Osteoblast (primary cell): ENCODE measurements at regions not wholly inside any gene's neighbourhood (a gene's known extent, or its start where the extent isn't known, plus 50 kb on each side); places are given as distances from the start of the nearest gene placed in this dataset. TPM values are rescaled to one million over a fixed set of nuclear protein-coding genes. Genes with fewer than 3 reads are reported as not detected.

Experiments used
- DNase-seq: peaks from one replicate; pipeline ENCODE4 v3.0.0; 2011; ENCODE audit warnings: low spot score, mixed read lengths; ENCODE audit not compliant: insufficient read length; ENCODE audit errors: missing footprints
- H2AFZ ChIP-seq: 2 replicates; pipeline ENCODE4 v1.6.0; 2011; ENCODE audit warnings: mild to moderate bottlenecking, low read length
- H3K27ac ChIP-seq: 2 replicates; pipeline ENCODE4 v1.5.1; 2011; ENCODE audit warnings: mild to moderate bottlenecking, low read depth, low read length, moderate library complexity
- H3K27me3 ChIP-seq: 2 replicates; pipeline ENCODE4 v1.6.0; 2012; ENCODE audit warnings: mild to moderate bottlenecking, control low read depth, inconsistent platforms, low read length, moderate library complexity; ENCODE audit not compliant: insufficient read depth
- H3K36me3 ChIP-seq: 2 replicates; pipeline ENCODE4 v1.5.1; 2011; ENCODE audit warnings: mild to moderate bottlenecking, low read length, control low read depth, moderate library complexity; ENCODE audit not compliant: insufficient read depth
- H3K4me1 ChIP-seq: 2 replicates; pipeline ENCODE4 v1.5.1; 2011; ENCODE audit warnings: mild to moderate bottlenecking, low read length, control low read depth, moderate library complexity; ENCODE audit not compliant: insufficient read depth
- H3K4me2 ChIP-seq: 2 replicates; pipeline ENCODE4 v1.6.0; 2011; ENCODE audit warnings: mild to moderate bottlenecking, low read length; ENCODE audit not compliant: insufficient read depth
- H3K4me3 ChIP-seq: fragments of 200-600 bp; sonication (generic); 3 replicates; pipeline ENCODE4 v1.5.1; 2012; ENCODE audit warnings: mild to moderate bottlenecking, low read length, inconsistent platforms; ENCODE audit not compliant: insufficient read depth
- H3K79me2 ChIP-seq: 2 replicates; pipeline ENCODE4 v1.6.0; 2012; ENCODE audit warnings: mild to moderate bottlenecking, low read length, control low read depth, inconsistent platforms; ENCODE audit not compliant: insufficient read depth
- H3K9me3 ChIP-seq: 2 replicates; pipeline ENCODE4 v1.5.1; 2011; ENCODE audit warnings: low read depth, low read length, control low read depth
- H4K20me1 ChIP-seq: 2 replicates; pipeline ENCODE4 v1.6.0; 2012; ENCODE audit warnings: mild to moderate bottlenecking, low read length, control low read depth; ENCODE audit not compliant: insufficient read depth
- small RNA-seq: library from RNA; depleted of rRNA; stranded (forward); fragments of <200 nt; gene quantifications from one replicate; pipeline ENCODE3, GENCODE V24; 2012
- TF ChIP-seq, protein P1 (sequence below): IDR thresholded peaks from 2 replicates; pipeline ENCODE4 v1.5.1; 2011; ENCODE audit warnings: mild to moderate bottlenecking, low read depth, low read length, moderate library complexity; ENCODE audit errors: extremely low read depth

DNA sequence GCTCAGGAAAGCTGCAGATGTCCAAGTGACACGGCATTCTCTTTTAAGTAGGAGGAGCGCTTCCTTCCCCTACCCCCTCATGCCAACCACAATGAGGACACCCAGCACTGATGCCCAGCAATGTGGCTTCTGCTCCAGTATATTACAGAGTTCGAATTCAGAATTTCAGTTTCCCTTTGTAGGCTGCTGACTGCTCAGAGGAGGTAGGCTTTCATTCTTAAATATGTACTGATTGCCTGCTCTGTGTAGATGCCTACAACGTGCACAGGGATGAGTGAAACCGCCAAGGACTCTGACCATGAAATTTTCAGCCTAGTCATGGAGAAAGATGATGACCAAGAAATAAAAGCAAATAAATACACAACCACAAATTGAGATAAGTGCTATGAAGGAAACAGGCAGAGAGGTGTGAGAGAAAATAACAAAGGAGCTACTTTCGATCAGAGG, 50.9 kb upstream of the TNFAIP3 start:
- Histone ChIP-seq H4K20me1 (no peaks in the 10 kb centered on the region), H2AFZ (no peak overlapping the region), H3K27ac (no peak overlapping the region), H3K4me1 (peaks cover 23% of the 10 kb centered on the region), H3K36me3 (no peaks in the 10 kb centered on the region), H3K79me2 (no peaks in the 10 kb centered on the region), H3K9me3 (no peaks in the 10 kb centered on the region), H3K4me2 (no peak overlapping the region), H3K4me3 (no peak overlapping the region), H3K27me3 (no peaks in the 10 kb centered on the region)
- TF ChIP-seq, protein P1, sequence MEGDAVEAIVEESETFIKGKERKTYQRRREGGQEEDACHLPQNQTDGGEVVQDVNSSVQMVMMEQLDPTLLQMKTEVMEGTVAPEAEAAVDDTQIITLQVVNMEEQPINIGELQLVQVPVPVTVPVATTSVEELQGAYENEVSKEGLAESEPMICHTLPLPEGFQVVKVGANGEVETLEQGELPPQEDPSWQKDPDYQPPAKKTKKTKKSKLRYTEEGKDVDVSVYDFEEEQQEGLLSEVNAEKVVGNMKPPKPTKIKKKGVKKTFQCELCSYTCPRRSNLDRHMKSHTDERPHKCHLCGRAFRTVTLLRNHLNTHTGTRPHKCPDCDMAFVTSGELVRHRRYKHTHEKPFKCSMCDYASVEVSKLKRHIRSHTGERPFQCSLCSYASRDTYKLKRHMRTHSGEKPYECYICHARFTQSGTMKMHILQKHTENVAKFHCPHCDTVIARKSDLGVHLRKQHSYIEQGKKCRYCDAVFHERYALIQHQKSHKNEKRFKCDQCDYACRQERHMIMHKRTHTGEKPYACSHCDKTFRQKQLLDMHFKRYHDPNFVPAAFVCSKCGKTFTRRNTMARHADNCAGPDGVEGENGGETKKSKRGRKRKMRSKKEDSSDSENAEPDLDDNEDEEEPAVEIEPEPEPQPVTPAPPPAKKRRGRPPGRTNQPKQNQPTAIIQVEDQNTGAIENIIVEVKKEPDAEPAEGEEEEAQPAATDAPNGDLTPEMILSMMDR, result no peak
- DNase-seq, result no peak

DNA sequence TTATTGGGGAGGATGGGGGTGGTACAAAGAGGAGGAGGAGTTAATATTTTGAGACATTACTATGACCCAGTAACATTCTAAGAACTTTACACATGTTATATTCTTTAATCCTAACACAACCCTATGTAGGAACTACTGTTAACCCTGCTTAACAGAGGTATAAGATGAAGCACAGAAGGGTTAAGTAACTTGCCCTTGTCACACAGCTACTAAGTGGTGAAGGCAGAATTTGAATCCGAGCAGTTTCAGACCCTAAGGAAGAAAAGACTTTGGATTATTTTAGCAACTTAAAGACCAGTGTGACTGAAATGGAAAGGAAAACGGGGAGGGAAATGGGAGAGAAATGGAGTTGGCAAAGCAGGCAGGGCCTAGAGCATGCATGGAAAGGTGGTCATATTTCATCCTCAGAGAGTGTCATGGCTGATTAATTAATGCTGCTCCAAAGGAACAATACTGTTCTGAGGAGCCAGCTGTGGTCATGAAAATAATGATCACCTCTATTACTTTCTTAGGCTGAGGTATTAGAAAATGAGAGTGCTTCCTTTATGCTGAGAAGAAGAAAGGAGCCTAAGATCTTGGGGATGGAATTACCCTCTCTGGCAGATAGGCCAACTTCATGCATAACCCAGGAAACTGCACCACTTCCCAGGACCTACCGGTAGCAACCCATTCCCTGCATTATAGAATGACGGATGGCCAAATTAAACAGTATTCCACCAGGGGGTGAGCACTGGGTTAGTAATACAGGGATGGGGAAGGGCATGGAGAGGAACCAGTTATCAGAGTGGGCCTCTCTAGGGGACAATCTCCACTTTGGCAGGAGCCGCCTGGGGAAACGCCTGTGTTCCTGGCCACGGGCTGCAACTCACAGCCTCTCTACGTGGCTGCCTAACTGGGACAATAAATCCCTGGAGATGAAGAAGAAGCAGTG, 50.1 kb upstream of the TNFAIP3 start:
- Histone ChIP-seq H3K4me3 (no peak overlapping the region), H3K79me2 (no peaks in the 10 kb centered on the region), H3K4me1 (peaks cover 22% of the 10 kb centered on the region), H3K27ac (no peak overlapping the region), H3K9me3 (no peaks in the 10 kb centered on the region), H3K4me2 (no peak overlapping the region), H2AFZ (peak overlapping the region; percentile 29), H4K20me1 (no peaks in the 10 kb centered on the region), H3K27me3 (no peaks in the 10 kb centered on the region), H3K36me3 (no peaks in the 10 kb centered on the region)
- TF ChIP-seq, protein P1, result no peak
- no peak for DNase-seq

Small RNA genes lying in the stretch of these regions (small RNA-seq; reads per million reads assigned to genes)
- gene RF00019, result not detected
